ENCODE measurements at regions not wholly inside any gene's neighbourhood (a gene's known extent, or its start where the extent isn't known, plus 50 kb on each side); places are given as distances from the start of the nearest gene placed in this dataset.

DNA sequence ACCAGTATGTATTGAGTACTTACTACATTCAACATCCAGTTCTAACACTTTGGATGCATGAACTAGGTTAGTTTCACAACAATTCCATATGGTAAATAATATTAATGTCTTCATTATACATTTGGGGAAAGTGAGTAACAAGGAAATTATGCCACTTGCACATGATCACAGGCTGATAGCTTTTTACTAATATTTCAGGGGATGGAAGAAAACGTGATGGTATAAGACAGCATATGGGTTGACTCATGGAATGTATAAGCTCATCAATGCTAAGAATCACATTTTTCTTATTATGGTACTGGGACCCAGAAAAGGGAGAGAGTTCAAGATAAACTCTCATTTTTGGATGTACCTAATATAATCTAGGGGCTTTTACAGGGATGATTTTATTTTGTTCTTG is 188.7 kb downstream of the MIAT start:
- ChIA-PET CTCF (no interaction called here), POLR2A (no interaction called here)
- Histone ChIP-seq H3K4me2 (replicated peaks; ENCODE audit: low read depth, low read length, poor library complexity, severe bottlenecking) (no peak overlapping the region), H3K36me3 (replicated peaks in 1 of 2; ENCODE audit: control extremely low read depth in 1 of 2, control insufficient read depth in 1 of 2, extremely low read depth in 1 of 2, insufficient read depth in 2 of 2, low read length in 1 of 2) (no peaks in the 10 kb centered on the region), H3K27me3 (replicated peaks in 1 of 4; ENCODE audit: control extremely low read depth in 1 of 4, control insufficient read depth in 3 of 4, insufficient read depth in 4 of 4, low read length in 3 of 4) (no peaks in the 10 kb centered on the region), H3K27ac (ENCODE audit: low read length in 2 of 2) (no peak overlapping the region), H3K9me3 (ENCODE audit: control extremely low read depth in 1 of 3, control insufficient read depth in 2 of 3, insufficient read depth in 1 of 3, low read length in 2 of 3) (peaks cover 0 to 5% (median 0%) of the 10 kb centered on the region in 3 donors), H3K4me1 (ENCODE audit: control insufficient read depth in 2 of 2, insufficient read depth in 2 of 2, low read length in 2 of 2) (peaks cover 9 to 10% of the 10 kb centered on the region in 2 donors), H3K4me3 (ENCODE audit: control extremely low read depth in 1 of 5, extremely low read depth in 1 of 5, insufficient read depth in 1 of 5, low read depth in 2 of 5, low read length in 4 of 5) (no peak overlapping the region), H4K20me1 (ENCODE audit: control insufficient read depth, insufficient read depth, low read length, poor library complexity, severe bottlenecking) (no peaks in the 10 kb centered on the region), H3K79me2 (ENCODE audit: control insufficient read depth, insufficient read depth, low read length) (no peaks in the 10 kb centered on the region), H3K9ac (ENCODE audit: low read length) (no peak overlapping the region), H2AFZ (ENCODE audit: insufficient read depth, low read depth, low read length, poor library complexity, severe bottlenecking) (no peak overlapping the region)
- no CpG with 5 or more reads among the region's 1 CpG for WGBS (ENCODE audit: insufficient coverage)
- ATAC-seq (ENCODE audit: low read depth), result no peak
- Mint-ChIP-seq H3K27ac (no peak overlapping the region), H3K4me1 (peaks cover 15% of the 10 kb centered on the region), H3K27me3 (no peaks in the 10 kb centered on the region), H3K4me3 (no peak overlapping the region), H3K9me3 (ENCODE audit: insufficient read depth) (no peaks in the 10 kb centered on the region)
- DNase-seq, result no peak
- intact Hi-C loops (cut with micrococcal nuclease), result no loop called here
- no peak for TF ChIP-seq EZH2 (IDR thresholded peaks at IDR 0.05; ENCODE audit: borderline replicate concordance, insufficient read depth, low read depth, low read length, poor library complexity, severe bottlenecking)
- no peak for TF ChIP-seq CTCF (IDR thresholded peaks at IDR 0.05)

- Mint-ChIP-seq H3K9me3 (ENCODE audit: insufficient read depth) (no peaks in the 10 kb centered on the region), H3K4me1 (peaks cover 15% of the 10 kb centered on the region), H3K27me3 (no peaks in the 10 kb centered on the region), H3K4me3 (no peak overlapping the region), H3K27ac (no peak overlapping the region)
- Histone ChIP-seq H3K4me3 (ENCODE audit: control extremely low read depth in 1 of 5, extremely low read depth in 1 of 5, insufficient read depth in 1 of 5, low read depth in 2 of 5, low read length in 4 of 5) (no peak overlapping the region), H3K27ac (ENCODE audit: low read length in 2 of 2) (no peak overlapping the region), H2AFZ (ENCODE audit: insufficient read depth, low read depth, low read length, poor library complexity, severe bottlenecking) (no peak overlapping the region), H3K79me2 (ENCODE audit: control insufficient read depth, insufficient read depth, low read length) (no peaks in the 10 kb centered on the region), H3K4me1 (ENCODE audit: control insufficient read depth in 2 of 2, insufficient read depth in 2 of 2, low read length in 2 of 2) (peaks cover 9 to 10% of the 10 kb centered on the region in 2 donors), H3K9me3 (ENCODE audit: control extremely low read depth in 1 of 3, control insufficient read depth in 2 of 3, insufficient read depth in 1 of 3, low read length in 2 of 3) (peaks cover 0 to 5% (median 0%) of the 10 kb centered on the region in 3 donors), H3K36me3 (replicated peaks in 1 of 2; ENCODE audit: control extremely low read depth in 1 of 2, control insufficient read depth in 1 of 2, extremely low read depth in 1 of 2, insufficient read depth in 2 of 2, low read length in 1 of 2) (no peaks in the 10 kb centered on the region), H3K27me3 (replicated peaks in 1 of 4; ENCODE audit: control extremely low read depth in 1 of 4, control insufficient read depth in 3 of 4, insufficient read depth in 4 of 4, low read length in 3 of 4) (no peaks in the 10 kb centered on the region), H3K9ac (ENCODE audit: low read length) (no peak overlapping the region), H3K4me2 (replicated peaks; ENCODE audit: low read depth, low read length, poor library complexity, severe bottlenecking) (no peak overlapping the region), H4K20me1 (ENCODE audit: control insufficient read depth, insufficient read depth, low read length, poor library complexity, severe bottlenecking) (no peaks in the 10 kb centered on the region)
- DNase-seq (no peak), ATAC-seq (ENCODE audit: low read depth) (no peak)
- ChIA-PET POLR2A (no interaction called here), CTCF (no interaction called here)
- intact Hi-C loops (cut with micrococcal nuclease), result no loop called here
- no peak for TF ChIP-seq CTCF (IDR thresholded peaks at IDR 0.05)
- no peak for TF ChIP-seq EZH2 (IDR thresholded peaks at IDR 0.05; ENCODE audit: borderline replicate concordance, insufficient read depth, low read depth, low read length, poor library complexity, severe bottlenecking)
- no CpG with 5 or more reads among the region's 2 CpGs for WGBS (ENCODE audit: insufficient coverage)
Measured at GRCh38 chr22:26846645-26847044, 189.3 kb downstream of the MIAT start.
